PC-3 (cell line): ENCODE measurements at regions not wholly inside any gene's neighbourhood (a gene's known extent, or its start where the extent isn't known, plus 50 kb on each side); places are given as distances from the start of the nearest gene placed in this dataset.

ENCODE experiments used
- CTCF ChIP-seq: fragments of 300-600 bp; sonication (generic); conservative IDR thresholded peaks from 2 replicates; pipeline ENCODE4 v1.5.1; 2017; ENCODE audit warnings: antibody characterized with exemption, low read depth, mild to moderate bottlenecking, low read length
- EZH2 ChIP-seq: fragments of 300-600 bp; sonication (generic); IDR thresholded peaks from one replicate; pipeline ENCODE4 v1.6.1; 2017; ENCODE audit warnings: antibody characterized with exemption, mild to moderate bottlenecking, low read length; ENCODE audit not compliant: unreplicated experiment
- EZH2phosphoT487 ChIP-seq: fragments of 300-600 bp; sonication (generic); IDR thresholded peaks from 2 replicates; pipeline ENCODE4 v1.6.1; 2018; ENCODE audit warnings: mild to moderate bottlenecking, antibody characterized with exemption, low read length, borderline replicate concordance

- TF ChIP-seq CTCF = no peak
- no peak for TF ChIP-seq EZH2
- TF ChIP-seq EZH2phosphoT487 = no peak
Observed at GRCh38 chr11:128164080-128164741, 423.1 kb downstream of the ETS1 start.
